Brain microvascular endothelial cell (primary cell): ENCODE measurements at regions not wholly inside any gene's neighbourhood (a gene's known extent, or its start where the extent isn't known, plus 50 kb on each side); places are given as distances from the start of the nearest gene placed in this dataset.

Source experiments
- DNase-seq: peaks from one replicate; pipeline ENCODE4 v3.0.0-alpha.2; 2020
- H3K27ac ChIP-seq: fragments of 250-450 bp; sonication (Bioruptor Pico); 2 replicates; pipeline ENCODE4 v1.5.1; 2020; ENCODE audit warnings: mild to moderate bottlenecking, moderate library complexity
- H3K27me3 ChIP-seq: fragments of 250-450 bp; sonication (Bioruptor Pico); replicated peaks from 2 replicates; pipeline ENCODE4 v1.5.1; 2020; ENCODE audit warnings: mild to moderate bottlenecking
- H3K36me3 ChIP-seq: fragments of 250-450 bp; sonication (Bioruptor Pico); replicated peaks from 2 replicates; pipeline ENCODE4 v1.5.1; 2020; ENCODE audit warnings: mild to moderate bottlenecking
- H3K4me3 ChIP-seq: 2 replicates; pipeline ENCODE4 v1.5.1; 2011; ENCODE audit warnings: low read depth, mild to moderate bottlenecking, control low read depth, low read length, moderate library complexity
- in situ Hi-C: cut with HindIII; loops from 2 replicates; pipeline ENCODE4 v1.10.0; 2017; ENCODE audit warnings: low sequenced_read_pairs, low pct_ligation_motif_present
- TF ChIP-seq, protein P1 (sequence below): IDR thresholded peaks from 2 replicates; pipeline ENCODE4 v1.5.1; 2011; ENCODE audit warnings: low read depth, mild to moderate bottlenecking, moderate library complexity, low read length, control low read depth, inconsistent platforms; ENCODE audit errors: missing control alignments

DNA sequence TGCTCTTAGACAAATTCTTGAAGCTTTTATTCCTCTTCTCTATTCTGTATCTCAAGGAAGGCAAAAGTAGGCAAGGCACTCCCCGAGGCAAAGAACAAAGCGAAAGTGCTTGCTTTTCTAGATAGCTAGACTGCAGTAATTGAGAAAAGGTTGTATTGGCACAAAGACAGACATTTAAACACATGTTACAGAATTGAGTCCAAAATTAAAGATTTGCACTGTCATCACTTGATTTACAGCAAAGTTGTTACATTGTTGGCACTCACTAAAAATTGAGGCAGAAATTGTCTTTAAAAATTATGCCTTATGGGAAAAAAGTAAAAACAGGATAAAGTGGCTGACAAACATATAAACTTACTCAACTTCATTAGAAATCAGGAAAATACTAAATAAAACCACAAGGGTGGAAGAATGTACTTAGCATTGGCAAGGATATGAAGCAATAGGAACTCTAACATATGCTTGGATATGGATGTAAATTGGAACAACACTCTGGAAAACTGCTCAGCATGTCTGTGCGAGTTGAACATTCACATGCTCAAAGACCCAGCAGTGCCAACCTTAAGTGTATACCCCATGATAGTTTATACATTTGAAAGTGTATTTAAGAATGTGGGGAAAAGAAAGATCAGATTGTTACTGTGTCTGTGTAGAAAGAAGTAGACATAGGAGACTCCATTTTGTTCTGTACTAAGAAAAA is 491.3 kb downstream of the GLRX3 start:
- H3K4me3 ChIP-seq = no peak overlapping the region
- TF ChIP-seq, protein P1, sequence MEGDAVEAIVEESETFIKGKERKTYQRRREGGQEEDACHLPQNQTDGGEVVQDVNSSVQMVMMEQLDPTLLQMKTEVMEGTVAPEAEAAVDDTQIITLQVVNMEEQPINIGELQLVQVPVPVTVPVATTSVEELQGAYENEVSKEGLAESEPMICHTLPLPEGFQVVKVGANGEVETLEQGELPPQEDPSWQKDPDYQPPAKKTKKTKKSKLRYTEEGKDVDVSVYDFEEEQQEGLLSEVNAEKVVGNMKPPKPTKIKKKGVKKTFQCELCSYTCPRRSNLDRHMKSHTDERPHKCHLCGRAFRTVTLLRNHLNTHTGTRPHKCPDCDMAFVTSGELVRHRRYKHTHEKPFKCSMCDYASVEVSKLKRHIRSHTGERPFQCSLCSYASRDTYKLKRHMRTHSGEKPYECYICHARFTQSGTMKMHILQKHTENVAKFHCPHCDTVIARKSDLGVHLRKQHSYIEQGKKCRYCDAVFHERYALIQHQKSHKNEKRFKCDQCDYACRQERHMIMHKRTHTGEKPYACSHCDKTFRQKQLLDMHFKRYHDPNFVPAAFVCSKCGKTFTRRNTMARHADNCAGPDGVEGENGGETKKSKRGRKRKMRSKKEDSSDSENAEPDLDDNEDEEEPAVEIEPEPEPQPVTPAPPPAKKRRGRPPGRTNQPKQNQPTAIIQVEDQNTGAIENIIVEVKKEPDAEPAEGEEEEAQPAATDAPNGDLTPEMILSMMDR = no peak
- in situ Hi-C loops = no loop called here
- no peak for DNase-seq
- H3K27me3 ChIP-seq = no peaks in the 10 kb centered on the region
- no peaks in the 10 kb centered on the region for H3K36me3 ChIP-seq
- no peak overlapping the region for H3K27ac ChIP-seq

DNA sequence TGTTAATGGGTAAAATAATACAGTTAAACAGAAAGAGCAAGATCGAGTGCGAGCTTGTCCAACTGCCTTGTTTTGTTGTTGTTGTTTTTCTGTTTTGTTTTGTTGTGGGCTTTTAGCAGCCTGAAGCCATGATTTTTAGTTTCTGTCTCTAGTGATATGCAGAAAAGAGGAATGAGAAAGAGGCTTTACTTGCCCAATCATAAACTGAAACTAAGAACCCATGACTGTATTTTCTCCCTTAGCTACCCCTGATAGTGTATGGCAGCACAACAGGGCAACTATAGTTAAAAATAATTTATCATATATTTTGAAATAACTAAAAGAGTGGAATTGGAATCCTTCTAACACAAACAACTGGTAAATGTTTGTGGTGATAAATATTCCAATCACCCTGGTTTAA is 493.9 kb downstream of the GLRX3 start:
- no peak for DNase-seq
- no peaks in the 10 kb centered on the region for H3K27me3 ChIP-seq
- H3K27ac ChIP-seq = no peak overlapping the region
- TF ChIP-seq, protein P1 = no peak
- H3K36me3 ChIP-seq = no peaks in the 10 kb centered on the region
- H3K4me3 ChIP-seq = no peak overlapping the region
- in situ Hi-C loops = no loop called here

DNA sequence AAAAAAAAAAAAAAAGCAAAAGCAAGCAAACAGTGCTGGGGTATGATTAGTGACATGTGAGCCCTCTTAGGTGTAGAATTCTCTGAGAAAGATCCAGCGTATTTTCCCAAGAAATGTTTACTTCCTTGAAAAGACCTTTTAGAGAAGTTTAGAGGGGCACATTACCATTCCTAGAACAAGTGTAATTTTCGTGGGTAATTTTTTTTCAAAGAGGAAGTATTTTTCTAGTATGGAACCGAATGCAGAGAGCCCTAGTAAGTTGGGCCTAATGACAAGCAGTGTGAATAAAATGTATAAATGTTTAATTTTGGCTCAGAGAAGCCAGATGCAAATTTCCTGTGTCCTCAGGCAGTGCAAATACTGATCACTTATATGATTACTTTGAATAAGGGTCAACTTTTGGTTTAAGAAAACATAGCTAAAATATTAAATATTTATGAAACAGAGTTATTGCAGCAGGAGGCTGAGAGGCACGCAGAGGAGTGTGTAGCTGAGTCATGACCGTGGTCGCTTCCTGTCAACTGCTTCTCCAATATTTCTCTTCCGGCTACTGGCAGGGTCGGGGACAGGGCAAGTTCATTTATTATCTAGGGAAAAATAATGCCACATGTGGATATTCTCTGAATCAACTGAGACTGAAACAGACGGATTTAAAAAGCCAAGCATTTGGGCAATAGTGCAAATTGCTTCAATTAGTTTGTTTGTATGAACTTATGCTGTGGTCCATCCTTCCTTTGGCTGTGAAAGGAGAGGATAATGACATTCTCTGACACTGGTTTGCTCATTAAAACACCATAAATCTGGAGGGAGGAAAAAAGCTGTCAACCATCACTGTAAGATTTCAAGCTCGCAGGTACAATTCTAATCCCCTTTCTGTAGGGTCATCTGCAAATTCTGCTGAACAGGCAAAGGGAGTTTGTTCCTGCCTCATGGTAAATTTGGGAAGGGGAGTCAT is 495.2 kb downstream of the GLRX3 start:
- no peaks in the 10 kb centered on the region for H3K36me3 ChIP-seq
- TF ChIP-seq, protein P1 = no peak
- peak overlapping the region; percentile 53 for H3K27ac ChIP-seq
- no peaks in the 10 kb centered on the region for H3K27me3 ChIP-seq
- no peak overlapping the region for H3K4me3 ChIP-seq
- peak; percentile 47 for DNase-seq
- in situ Hi-C loops = no loop called here

DNA sequence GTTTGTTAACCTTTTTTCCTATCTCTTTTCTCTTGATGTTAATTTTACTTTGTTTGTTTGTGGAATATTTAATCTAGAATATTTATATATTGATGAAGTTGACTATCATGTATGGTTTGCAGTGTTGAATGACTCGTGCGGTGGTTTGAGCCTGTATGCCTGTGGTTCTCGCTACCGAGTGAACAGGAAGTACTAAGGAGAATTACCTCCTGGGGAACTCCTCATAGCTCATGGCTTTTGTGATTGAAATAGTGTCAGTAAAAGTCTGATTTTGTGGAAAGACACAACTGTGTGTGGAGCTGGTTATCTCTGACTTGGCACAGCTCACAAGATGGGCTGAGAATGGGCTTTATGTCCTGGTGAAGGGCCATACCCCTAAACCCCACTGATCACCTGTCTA is 498.6 kb downstream of the GLRX3 start:
- no peaks in the 10 kb centered on the region for H3K27me3 ChIP-seq
- no peak overlapping the region for H3K4me3 ChIP-seq
- no peak overlapping the region for H3K27ac ChIP-seq
- TF ChIP-seq, protein P1 = no peak
- no peaks in the 10 kb centered on the region for H3K36me3 ChIP-seq
- in situ Hi-C loops = no loop called here
- no peak for DNase-seq

DNA sequence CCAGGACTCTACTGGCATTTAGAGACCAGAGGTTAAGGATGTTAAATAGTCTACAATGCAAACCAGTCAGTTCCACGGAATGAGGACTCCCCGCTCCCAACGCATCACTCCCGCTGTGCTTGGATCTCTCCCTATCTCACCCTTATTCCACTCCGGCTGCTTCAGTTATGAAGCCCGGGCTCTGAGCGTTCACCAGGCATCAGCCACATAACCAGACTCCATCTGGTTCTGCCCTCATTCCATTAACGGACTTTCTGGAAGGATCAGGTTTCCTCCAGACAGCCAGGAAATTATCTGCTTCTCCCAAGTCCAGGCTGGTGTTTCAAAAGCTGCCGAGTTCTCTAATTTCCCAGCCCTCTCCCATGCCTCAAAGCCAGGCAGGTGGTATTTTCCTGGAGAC is 499.3 kb downstream of the GLRX3 start:
- Histone ChIP-seq H3K4me3 (no peak overlapping the region), H3K27me3 (no peaks in the 10 kb centered on the region), H3K27ac (no peak overlapping the region), H3K36me3 (no peaks in the 10 kb centered on the region)
- no peak for DNase-seq
- TF ChIP-seq, protein P1 = no peak
- in situ Hi-C loops = no loop called here
